Large intestine (tissue), 3 donors: ENCODE measurements at regions not wholly inside any gene's neighbourhood (a gene's known extent, or its start where the extent isn't known, plus 50 kb on each side); places are given as distances from the start of the nearest gene placed in this dataset.
A peak's percentile ranks its signal among the peaks of the same experiment; 100 is the strongest.
"Not testable (repeated sequence)": the region's sequence is repeated elsewhere in the genome, so short reads cannot be mapped to it uniquely, and the experiment has no call there.

Experiments used
- DNase-seq, 2 donors: peaks; one replicate each; pipeline versions ENCODE4 v3.0.0 to v3.0.0-alpha.2; 2013
- H3K27ac ChIP-seq: one replicate; pipeline ENCODE4 v1.5.1; 2013; ENCODE audit warnings: low read length
- H3K27me3 ChIP-seq: 2 replicates; pipeline ENCODE4 v1.6.1; 2013; ENCODE audit warnings: low read length; ENCODE audit not compliant: control insufficient read depth, insufficient read depth
- H3K36me3 ChIP-seq: 2 replicates; pipeline ENCODE4 v1.6.1; 2013; ENCODE audit warnings: low read length; ENCODE audit not compliant: control insufficient read depth, insufficient read depth
- H3K4me1 ChIP-seq: one replicate; pipeline ENCODE4 v1.6.1; 2013; ENCODE audit warnings: low read length; ENCODE audit not compliant: control insufficient read depth, insufficient read depth
- H3K4me3 ChIP-seq: one replicate; pipeline ENCODE4 v1.5.1; 2013; ENCODE audit warnings: low read length
- H3K9me3 ChIP-seq: one replicate; pipeline ENCODE4 v1.6.1; 2013; ENCODE audit warnings: mild to moderate bottlenecking, low read depth, low read length, moderate library complexity; ENCODE audit not compliant: control insufficient read depth
- WGBS: methylation state at CpG from one replicate; pipeline ENCODE4 v1.1.5; 2013; ENCODE audit warnings: low lambda C conversion rate; ENCODE audit not compliant: insufficient coverage; 5-methylcytosine and 5-hydroxymethylcytosine counted together

- DNase-seq: no peak
Observed at GRCh38 chr4:151535366-151535765, 126.4 kb downstream of the FHIP1A start.

GRCh38 chr4:151537687-151538086 lies 128.7 kb downstream of the FHIP1A start:
- Histone ChIP-seq H3K4me3 (no peak overlapping the region), H3K9me3 (no peaks in the 10 kb centered on the region), H3K27ac (no peak overlapping the region), H3K4me1 (peaks cover 4% of the 10 kb centered on the region), H3K27me3 (no peaks in the 10 kb centered on the region), H3K36me3 (no peaks in the 10 kb centered on the region)
- no peak for DNase-seq

More at GRCh38 chr4:151535366-151535765, 126.4 kb downstream of the FHIP1A start:
- Histone ChIP-seq H3K27ac (no peak overlapping the region), H3K4me3 (no peak overlapping the region), H3K4me1 (peaks cover 4% of the 10 kb centered on the region), H3K9me3 (no peaks in the 10 kb centered on the region), H3K27me3 (no peaks in the 10 kb centered on the region), H3K36me3 (no peaks in the 10 kb centered on the region)

GRCh38 chr4:151538963-151539362 lies 130.0 kb downstream of the FHIP1A start:
- no peak overlapping the region for H3K27ac ChIP-seq
- peaks cover 4% of the 10 kb centered on the region for H3K4me1 ChIP-seq
- H3K4me3 ChIP-seq: no peak overlapping the region
- H3K36me3 ChIP-seq: no peaks in the 10 kb centered on the region
- DNase-seq: no peak
- WGBS: 75% methylated on average over 2 of the region's 4 CpGs
- H3K9me3 ChIP-seq: no peaks in the 10 kb centered on the region
- no peaks in the 10 kb centered on the region for H3K27me3 ChIP-seq

- Histone ChIP-seq H3K9me3 (no peaks in the 10 kb centered on the region), H3K4me3 (no peak overlapping the region), H3K4me1 (peaks cover 4% of the 10 kb centered on the region), H3K36me3 (no peaks in the 10 kb centered on the region), H3K27me3 (no peaks in the 10 kb centered on the region), H3K27ac (peak overlapping the region; percentile 30)
- no CpG with 5 or more reads among the region's 3 CpGs for WGBS
- DNase-seq: peak; percentile 66 to 78
Observed at GRCh38 chr4:151540728-151541388, 131.9 kb downstream of the FHIP1A start.

- 77% methylated on average over 5 of the region's 6 CpGs for WGBS
- H3K4me3 ChIP-seq: no peak overlapping the region
- H3K9me3 ChIP-seq: no peaks in the 10 kb centered on the region
- DNase-seq: no peak
- H3K4me1 ChIP-seq: peaks cover 4% of the 10 kb centered on the region
- H3K27me3 ChIP-seq: no peaks in the 10 kb centered on the region
- no peaks in the 10 kb centered on the region for H3K36me3 ChIP-seq
- H3K27ac ChIP-seq: peak overlapping the region; percentile 13
Observed at GRCh38 chr4:151541389-151542071, 132.6 kb downstream of the FHIP1A start.

- Histone ChIP-seq H3K9me3 (peaks cover 16% of the 10 kb centered on the region), H3K36me3 (no peaks in the 10 kb centered on the region), H3K4me1 (no peaks in the 10 kb centered on the region), H3K4me3 (no peak overlapping the region), H3K27ac (no peak overlapping the region), H3K27me3 (no peaks in the 10 kb centered on the region)
- WGBS: no CpG with 5 or more reads among the region's 8 CpGs
- DNase-seq: no peak
Observed at GRCh38 chr4:151548708-151549107, 139.7 kb downstream of the FHIP1A start.

GRCh38 chr4:151549378-151549777 lies 140.4 kb downstream of the FHIP1A start:
- not testable (repeated sequence) for H3K27me3 ChIP-seq, DNase-seq, H3K4me3 ChIP-seq, H3K27ac ChIP-seq, H3K4me1 ChIP-seq, H3K36me3 ChIP-seq
- H3K9me3 ChIP-seq: peaks cover 16% of the 10 kb centered on the region
- no CpG with 5 or more reads among the region's 2 CpGs for WGBS

GRCh38 chr4:151553874-151554273 lies 144.9 kb downstream of the FHIP1A start:
- no peaks in the 10 kb centered on the region for H3K27me3 ChIP-seq
- 0% methylated on average over 1 of the region's 2 CpGs for WGBS

GRCh38 chr4:151555151-151555945 lies 146.4 kb downstream of the FHIP1A start:
- DNase-seq: no peak
- H3K27me3 ChIP-seq: no peaks in the 10 kb centered on the region
- no CpG with 5 or more reads among the region's 1 CpG for WGBS

More at GRCh38 chr4:151553874-151554273, 144.9 kb downstream of the FHIP1A start:
- peak in 1 of 2 donors; percentile 44 for DNase-seq
- Histone ChIP-seq H3K36me3 (no peaks in the 10 kb centered on the region), H3K27ac (no peak overlapping the region), H3K4me3 (no peak overlapping the region), H3K9me3 (peaks cover 4% of the 10 kb centered on the region), H3K4me1 (no peaks in the 10 kb centered on the region)

GRCh38 chr4:151558496-151559113 lies 149.6 kb downstream of the FHIP1A start:
- WGBS: 100% methylated on average over 1 of the region's 3 CpGs
- Histone ChIP-seq H3K27ac (no peak overlapping the region), H3K4me1 (peaks cover under 1% of the 10 kb centered on the region), H3K36me3 (no peaks in the 10 kb centered on the region), H3K9me3 (no peaks in the 10 kb centered on the region), H3K4me3 (no peak overlapping the region), H3K27me3 (no peaks in the 10 kb centered on the region)
- no peak for DNase-seq

More at GRCh38 chr4:151555151-151555945, 146.4 kb downstream of the FHIP1A start:
- Histone ChIP-seq H3K4me1 (no peaks in the 10 kb centered on the region), H3K36me3 (no peaks in the 10 kb centered on the region), H3K9me3 (no peaks in the 10 kb centered on the region), H3K27ac (no peak overlapping the region), H3K4me3 (no peak overlapping the region)
